ENCODE measurements at regions not wholly inside any gene's neighbourhood (a gene's known extent, or its start where the extent isn't known, plus 50 kb on each side); places are given as distances from the start of the nearest gene placed in this dataset.
"Not testable (repeated sequence)": the region's sequence is repeated elsewhere in the genome, so short reads cannot be mapped to it uniquely, and the experiment has no call there.

- Mint-ChIP-seq H3K27ac (ENCODE audit: unreplicated experiment) (no peak overlapping the region), H3K9me3 (ENCODE audit: low read depth) (peaks cover 6% of the 10 kb centered on the region), H3K36me3 (ENCODE audit: low read depth) (no peaks in the 10 kb centered on the region), H3K27me3 (ENCODE audit: low read depth) (peaks cover 32% of the 10 kb centered on the region), H3K4me1 (ENCODE audit: low read depth) (peaks cover 3% of the 10 kb centered on the region), H3K4me3 (ENCODE audit: unreplicated experiment) (no peak overlapping the region)
- TF ChIP-seq CTCF (IDR thresholded peaks at IDR 0.05), result no peak
- DNase-seq (ENCODE audit: low spot score), result no peak
These were observed 117.9 kb downstream of the CEP44 start for GRCh38 chr4:174401471-174402130.

GRCh38 chr4:174400603-174401302 is 117.0 kb downstream of the CEP44 start:
- H3K9me3 Mint-ChIP-seq (ENCODE audit: low read depth); H3K36me3 Mint-ChIP-seq (ENCODE audit: low read depth); H3K4me1 Mint-ChIP-seq (ENCODE audit: low read depth); DNase-seq (ENCODE audit: low spot score); H3K4me3 Mint-ChIP-seq (ENCODE audit: unreplicated experiment); H3K27ac Mint-ChIP-seq (ENCODE audit: unreplicated experiment): not testable (repeated sequence)
- peaks cover 34% of the 10 kb centered on the region for H3K27me3 Mint-ChIP-seq (ENCODE audit: low read depth)

GRCh38 chr4:174398728-174399127 is 115.0 kb downstream of the CEP44 start:
- Mint-ChIP-seq H3K36me3 (ENCODE audit: low read depth) (no peaks in the 10 kb centered on the region), H3K4me3 (ENCODE audit: unreplicated experiment) (no peak overlapping the region), H3K4me1 (ENCODE audit: low read depth) (peaks cover 7% of the 10 kb centered on the region), H3K9me3 (ENCODE audit: low read depth) (peaks cover 10% of the 10 kb centered on the region), H3K27ac (ENCODE audit: unreplicated experiment) (no peak overlapping the region), H3K27me3 (ENCODE audit: low read depth) (peaks cover 45% of the 10 kb centered on the region)
- TF ChIP-seq CTCF (IDR thresholded peaks at IDR 0.05), result no peak
- no peak for DNase-seq (ENCODE audit: low spot score)

GRCh38 chr4:174397366-174398155 is 113.8 kb downstream of the CEP44 start:
- no peak for DNase-seq (ENCODE audit: low spot score)
- peaks cover 7% of the 10 kb centered on the region for H3K4me1 Mint-ChIP-seq (ENCODE audit: low read depth)
- TF ChIP-seq CTCF (IDR thresholded peaks at IDR 0.05), result no peak
- H3K4me3 Mint-ChIP-seq (ENCODE audit: unreplicated experiment), result no peak overlapping the region
- H3K27ac Mint-ChIP-seq (ENCODE audit: unreplicated experiment), result no peak overlapping the region
- H3K36me3 Mint-ChIP-seq (ENCODE audit: low read depth), result no peaks in the 10 kb centered on the region
- H3K27me3 Mint-ChIP-seq (ENCODE audit: low read depth), result peaks cover 36% of the 10 kb centered on the region
- peaks cover 17% of the 10 kb centered on the region for H3K9me3 Mint-ChIP-seq (ENCODE audit: low read depth)

- H3K27me3 Mint-ChIP-seq (ENCODE audit: low read depth), result peaks cover 30% of the 10 kb centered on the region
- DNase-seq (ENCODE audit: low spot score), result no peak
- no peak overlapping the region for H3K4me3 Mint-ChIP-seq (ENCODE audit: unreplicated experiment)
- H3K36me3 Mint-ChIP-seq (ENCODE audit: low read depth), result no peaks in the 10 kb centered on the region
- no peak for TF ChIP-seq CTCF (IDR thresholded peaks at IDR 0.05)
- peaks cover 17% of the 10 kb centered on the region for H3K9me3 Mint-ChIP-seq (ENCODE audit: low read depth)
- H3K4me1 Mint-ChIP-seq (ENCODE audit: low read depth), result peaks cover 7% of the 10 kb centered on the region
- no peak overlapping the region for H3K27ac Mint-ChIP-seq (ENCODE audit: unreplicated experiment)
These were observed 112.9 kb downstream of the CEP44 start for GRCh38 chr4:174396599-174397110.

Data from chondrocyte (in vitro differentiated cells).